ENCODE measurements at regions not wholly inside any gene's neighbourhood (a gene's known extent, or its start where the extent isn't known, plus 50 kb on each side); places are given as distances from the start of the nearest gene placed in this dataset.
A peak's percentile ranks its signal among the peaks of the same experiment; 100 is the strongest.

- 0 out of 2 replicates have a peak overlapping the region, but pooled peaks have one; percentile 17 for H3K4me2 ChIP-seq (ENCODE audit: control insufficient read depth, insufficient read depth)
- ChIA-PET POLR2A (interaction anchor here (0.6 kb wide), 1 partner anchor 827 kb away, joined by 3 read pairs; no protein-coding TSS in a partner anchor), SMC1A (ENCODE audit: uncharacterized antibody, unreplicated experiment) (no interaction called here), RAD21 (ENCODE audit: unreplicated experiment) (interaction anchor here (1.4 kb wide), 1 partner anchor 9 kb away, joined by 3 read pairs; no protein-coding TSS in a partner anchor), CTCF (no interaction called here)
- H3K9ac ChIP-seq (ENCODE audit: control insufficient read depth, insufficient read depth, low read length), result no peak overlapping the region
- no TSS peak for BruUV-seq (replicated peaks)
- H4K20me1 ChIP-seq (ENCODE audit: control insufficient read depth, insufficient read depth), result no peaks in the 10 kb centered on the region
- no peak for ATAC-seq
- H2AFZ ChIP-seq (ENCODE audit: control insufficient read depth, low read depth, low read length), result no peak overlapping the region
- TF ChIP-seq RUNX3 (IDR thresholded peaks at IDR 0.05; ENCODE audit: low read length) (peak; percentile 56; the same call in 1 of the 2 replicates), MEF2A (IDR thresholded peaks at IDR 0.05; ENCODE audit: insufficient read depth, low read depth, low read length) (peak; percentile 54; the same call in 1 of the 2 replicates), E2F8 (IDR thresholded peaks at IDR 0.05; ENCODE audit: low read depth, partially characterized antibody) (no peak), SPI1 (IDR thresholded peaks at IDR 0.05; ENCODE audit: borderline replicate concordance, insufficient read depth, low read depth, low read length) (peak; percentile 46), EED (IDR thresholded peaks at IDR 0.05; ENCODE audit: low read depth) (no peak), HDGF (IDR thresholded peaks at IDR 0.05) (no peak), ATF2 (IDR thresholded peaks at IDR 0.05; ENCODE audit: low read length) (peak; percentile 26; the same call in 1 of the 2 replicates), RELB (IDR thresholded peaks at IDR 0.05; ENCODE audit: low read depth) (no peak)
- 0 out of 2 replicates have a peak, but pooled peaks cover 4% of the 10 kb centered on the region for H3K4me1 ChIP-seq (ENCODE audit: control insufficient read depth, insufficient read depth, low read length)
- FAIRE-seq, result no peak
- DNase-seq (ENCODE audit: low read depth, low spot score), result no peak
- in situ Hi-C loops (cut with MboI), result no loop called here
- no peak overlapping the region for H3K27ac ChIP-seq (ENCODE audit: control insufficient read depth, insufficient read depth)
- H3K9me3 ChIP-seq (replicated peaks; ENCODE audit: control insufficient read depth, insufficient read depth, low read length), result peaks cover 1% of the 10 kb centered on the region; the same call in 2 of the 3 replicates
- no peaks in the 10 kb centered on the region for H3K27me3 ChIP-seq (replicated peaks in 1 of 2; ENCODE audit: control insufficient read depth in 2 of 2, insufficient read depth in 2 of 2, low read length in 1 of 2)
- H3K79me2 ChIP-seq (ENCODE audit: control insufficient read depth, insufficient read depth, low read length), result no peaks in the 10 kb centered on the region
- H3K36me3 ChIP-seq (ENCODE audit: control insufficient read depth in 2 of 2, insufficient read depth in 2 of 2, low read length in 1 of 2), result no peaks in the 10 kb centered on the region
- H3K4me3 ChIP-seq, result no peak overlapping the region
- 0% methylated on average over 1 of the region's 1 CpG for WGBS (ENCODE audit: insufficient coverage, insufficient replicate concordance, low lambda C conversion rate, missing lambda C conversion rate)
- intact Hi-C loops (cut with micrococcal nuclease; ENCODE audit: unreplicated experiment), result no loop called here
Measured at GRCh38 chr10:10685566-10685965, 332.1 kb upstream of the CELF2 start.
